Endodermal cell (in vitro differentiated cells): ENCODE measurements at regions not wholly inside any gene's neighbourhood (a gene's known extent, or its start where the extent isn't known, plus 50 kb on each side); places are given as distances from the start of the nearest gene placed in this dataset.
A peak's percentile ranks its signal among the peaks of the same experiment; 100 is the strongest.
"Not testable (repeated sequence)": the region's sequence is repeated elsewhere in the genome, so short reads cannot be mapped to it uniquely, and the experiment has no call there.

Experiments
- DNase-seq: peaks from one replicate; pipeline ENCODE4 v3.0.0-alpha.2; 2017
- H3K27ac ChIP-seq: 2 replicates; pipeline ENCODE4 v1.5.1; 2013; ENCODE audit warnings: mild to moderate bottlenecking, low read depth, low read length, moderate library complexity
- H3K27me3 ChIP-seq: 2 replicates; pipeline ENCODE4 v1.6.1; 2013; ENCODE audit warnings: mild to moderate bottlenecking, low read length, moderate library complexity; ENCODE audit not compliant: insufficient read depth, control insufficient read depth, poor library complexity, severe bottlenecking
- H3K36me3 ChIP-seq: 2 replicates; pipeline ENCODE4 v1.7.0; 2013; ENCODE audit warnings: mild to moderate bottlenecking, low read length, moderate library complexity; ENCODE audit not compliant: control insufficient read depth, insufficient read depth
- H3K4me1 ChIP-seq: one replicate; pipeline ENCODE4 v1.7.0; 2013; ENCODE audit warnings: low read length; ENCODE audit not compliant: control insufficient read depth, insufficient read depth
- H3K4me3 ChIP-seq: 2 replicates; pipeline ENCODE4 v1.5.1; 2013; ENCODE audit warnings: mild to moderate bottlenecking, low read length, moderate library complexity
- H3K9ac ChIP-seq: 2 replicates; pipeline ENCODE4 v1.6.1; 2013; ENCODE audit warnings: mild to moderate bottlenecking, low read length, moderate library complexity; ENCODE audit not compliant: poor library complexity, severe bottlenecking; ENCODE audit errors: extremely low read depth
- H3K9me3 ChIP-seq: 2 replicates; pipeline ENCODE4 v1.6.1; 2013; ENCODE audit warnings: mild to moderate bottlenecking, low read length, moderate library complexity; ENCODE audit not compliant: control insufficient read depth
- H3K27ac Mint-ChIP-seq: 2 replicates; pipeline ENCODE4 v1.8.0; 2020; ENCODE audit warnings: mixed read lengths
- H3K27me3 Mint-ChIP-seq: 2 replicates; pipeline ENCODE4 v1.8.0; 2021; ENCODE audit warnings: mild to moderate bottlenecking, mixed read lengths; ENCODE audit not compliant: insufficient read depth
- H3K36me3 Mint-ChIP-seq: 2 replicates; pipeline ENCODE4 v1.8.0; 2020; ENCODE audit warnings: low read depth, mixed read lengths
- H3K4me1 Mint-ChIP-seq: 2 replicates; pipeline ENCODE4 v1.8.0; 2020; ENCODE audit warnings: mixed read lengths
- H3K4me3 Mint-ChIP-seq: 2 replicates; pipeline ENCODE4 v1.8.0; 2020; ENCODE audit warnings: mild to moderate bottlenecking, moderate library complexity, mixed read lengths
- H3K9me3 Mint-ChIP-seq: 2 replicates; pipeline ENCODE4 v1.8.0; 2020; ENCODE audit warnings: mild to moderate bottlenecking, mixed read lengths
- WGBS, 2 experiments: methylation state at CpG; one replicate each; pipeline versions ENCODE4 v1.1.5 to v1.1.7; 2013; ENCODE audit warnings: missing lambda C conversion rate in 2 of 2, mixed read lengths in 1 of 2; ENCODE audit not compliant: insufficient coverage in 1 of 2, insufficient read length in 1 of 2; 5-methylcytosine and 5-hydroxymethylcytosine counted together
- TF ChIP-seq, protein P1 (sequence below): fragments of 200-600 bp; sonication (generic); conservative IDR thresholded peaks from 2 replicates; pipeline ENCODE4 v1.5.0; 2021; ENCODE audit warnings: antibody characterized with exemption, mild to moderate bottlenecking

- no peaks in the 10 kb centered on the region for H3K36me3 ChIP-seq
- H3K27ac ChIP-seq: no peak overlapping the region
- no peak overlapping the region for H3K4me3 ChIP-seq
- 88 to 93% methylated on average over 17 to 21 of the region's 21 CpGs for WGBS, 2 experiments
- peaks cover 15% of the 10 kb centered on the region for H3K4me1 Mint-ChIP-seq
- no peak overlapping the region for H3K9ac ChIP-seq
- no peak for DNase-seq
- TF ChIP-seq, protein P1, sequence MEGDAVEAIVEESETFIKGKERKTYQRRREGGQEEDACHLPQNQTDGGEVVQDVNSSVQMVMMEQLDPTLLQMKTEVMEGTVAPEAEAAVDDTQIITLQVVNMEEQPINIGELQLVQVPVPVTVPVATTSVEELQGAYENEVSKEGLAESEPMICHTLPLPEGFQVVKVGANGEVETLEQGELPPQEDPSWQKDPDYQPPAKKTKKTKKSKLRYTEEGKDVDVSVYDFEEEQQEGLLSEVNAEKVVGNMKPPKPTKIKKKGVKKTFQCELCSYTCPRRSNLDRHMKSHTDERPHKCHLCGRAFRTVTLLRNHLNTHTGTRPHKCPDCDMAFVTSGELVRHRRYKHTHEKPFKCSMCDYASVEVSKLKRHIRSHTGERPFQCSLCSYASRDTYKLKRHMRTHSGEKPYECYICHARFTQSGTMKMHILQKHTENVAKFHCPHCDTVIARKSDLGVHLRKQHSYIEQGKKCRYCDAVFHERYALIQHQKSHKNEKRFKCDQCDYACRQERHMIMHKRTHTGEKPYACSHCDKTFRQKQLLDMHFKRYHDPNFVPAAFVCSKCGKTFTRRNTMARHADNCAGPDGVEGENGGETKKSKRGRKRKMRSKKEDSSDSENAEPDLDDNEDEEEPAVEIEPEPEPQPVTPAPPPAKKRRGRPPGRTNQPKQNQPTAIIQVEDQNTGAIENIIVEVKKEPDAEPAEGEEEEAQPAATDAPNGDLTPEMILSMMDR: no peak
- H3K27me3 Mint-ChIP-seq: peaks cover 2% of the 10 kb centered on the region
- H3K9me3 ChIP-seq: no peaks in the 10 kb centered on the region
- H3K4me1 ChIP-seq: peaks cover 2% of the 10 kb centered on the region
- H3K36me3 Mint-ChIP-seq: no peaks in the 10 kb centered on the region
- H3K27me3 ChIP-seq: no peaks in the 10 kb centered on the region
- H3K4me3 Mint-ChIP-seq: no peak overlapping the region
- no peaks in the 10 kb centered on the region for H3K9me3 Mint-ChIP-seq
- no peak overlapping the region for H3K27ac Mint-ChIP-seq
Measured at GRCh38 chr1:4177425-4178150, 277.5 kb upstream of the C1orf174 start.

DNA sequence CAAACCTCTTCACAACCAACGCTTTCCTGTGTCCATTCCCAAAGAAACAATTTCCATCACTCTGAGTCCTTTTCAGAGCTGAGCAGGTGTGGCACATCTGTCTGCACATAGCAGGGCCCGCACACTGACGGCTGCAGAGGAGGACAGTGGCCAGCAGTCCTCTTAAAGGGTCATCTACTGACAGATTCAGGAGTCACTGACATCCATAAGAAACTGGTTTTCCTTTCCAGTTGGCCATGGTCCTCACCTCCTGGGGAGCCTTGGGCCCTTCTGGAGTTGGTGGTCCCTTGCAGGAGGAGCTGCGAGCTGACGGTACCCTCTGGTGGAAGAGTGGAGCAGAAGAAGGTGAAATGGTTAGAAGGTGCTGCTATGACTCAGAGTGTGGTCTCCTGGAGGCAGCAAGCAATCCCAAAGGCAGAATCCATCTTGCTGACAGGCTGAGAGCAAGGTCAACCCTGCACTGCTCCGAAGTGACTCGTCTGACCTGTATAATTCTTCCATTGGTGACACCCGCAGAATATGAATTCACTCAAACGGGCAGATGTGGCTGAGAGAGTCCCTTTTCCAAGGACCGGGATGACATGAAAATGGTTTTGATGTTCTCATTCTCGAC is 278.5 kb upstream of the C1orf174 start:
- H3K27me3 Mint-ChIP-seq: no peaks in the 10 kb centered on the region
- WGBS, 2 experiments: 87 to 89% methylated on average over 8 to 11 of the region's 11 CpGs
- H3K36me3 Mint-ChIP-seq: no peaks in the 10 kb centered on the region

DNA sequence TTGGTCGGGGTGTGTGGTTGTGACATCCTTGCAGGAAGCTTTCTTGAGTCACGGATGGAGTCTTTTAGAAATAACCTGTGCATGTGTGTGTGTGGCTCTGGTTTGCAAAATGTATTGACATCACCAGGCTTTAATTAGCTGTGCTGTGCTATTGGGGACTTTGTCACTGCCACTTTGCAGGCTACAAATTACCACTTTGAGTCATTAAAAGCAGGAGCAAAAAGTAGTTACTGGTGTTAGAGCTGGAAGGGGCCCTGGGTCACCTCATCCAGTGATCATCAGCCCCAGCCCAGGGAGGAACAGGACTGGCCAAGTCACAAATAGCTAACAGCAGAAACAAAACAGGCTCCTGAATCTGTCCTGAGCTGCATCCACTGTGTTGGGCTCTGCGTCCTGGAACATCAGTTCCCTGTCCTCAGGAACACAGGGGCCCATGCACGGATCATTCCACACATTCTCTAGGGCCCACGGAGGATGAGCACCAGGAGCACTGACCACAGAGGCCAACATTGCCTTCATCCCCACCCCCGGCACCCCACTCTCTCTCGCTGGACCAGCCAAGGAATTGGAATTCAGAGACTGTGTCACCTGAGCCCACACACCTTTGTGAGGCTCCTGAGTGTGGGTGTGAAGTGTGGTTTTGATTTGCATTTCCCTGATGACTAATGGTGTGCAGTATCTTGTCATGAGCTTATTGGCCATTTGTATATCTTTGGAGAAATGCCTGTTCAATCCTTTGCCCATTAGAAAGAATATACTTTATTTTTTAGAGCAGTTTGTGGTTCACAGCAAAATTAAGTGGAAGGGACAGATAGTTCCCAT is 280.1 kb upstream of the C1orf174 start:
- Mint-ChIP-seq H3K27me3 (no peaks in the 10 kb centered on the region), H3K9me3 (no peaks in the 10 kb centered on the region), H3K4me3 (no peak overlapping the region), H3K4me1 (peaks cover 9% of the 10 kb centered on the region), H3K27ac (no peak overlapping the region), H3K36me3 (no peaks in the 10 kb centered on the region)
- Histone ChIP-seq H3K27me3 (no peaks in the 10 kb centered on the region), H3K4me1 (peaks cover 2% of the 10 kb centered on the region), H3K36me3 (no peaks in the 10 kb centered on the region), H3K4me3 (no peak overlapping the region), H3K27ac (no peak overlapping the region), H3K9ac (no peak overlapping the region), H3K9me3 (no peaks in the 10 kb centered on the region)
- TF ChIP-seq, protein P1: no peak
- DNase-seq: no peak
- WGBS, 2 experiments: 94 to 100% methylated on average over 3 to 7 of the region's 7 CpGs

More for the DNA sequence above, 278.5 kb upstream of the C1orf174 start:
- Histone ChIP-seq H3K4me3 (no peak overlapping the region), H3K9ac (no peak overlapping the region), H3K4me1 (peaks cover 2% of the 10 kb centered on the region), H3K27me3 (no peaks in the 10 kb centered on the region), H3K36me3 (no peaks in the 10 kb centered on the region), H3K27ac (no peak overlapping the region), H3K9me3 (no peaks in the 10 kb centered on the region)
- Mint-ChIP-seq H3K27ac (no peak overlapping the region), H3K4me1 (peaks cover 9% of the 10 kb centered on the region), H3K9me3 (no peaks in the 10 kb centered on the region), H3K4me3 (no peak overlapping the region)
- TF ChIP-seq, protein P1: peak; percentile 39
- DNase-seq: no peak

DNA sequence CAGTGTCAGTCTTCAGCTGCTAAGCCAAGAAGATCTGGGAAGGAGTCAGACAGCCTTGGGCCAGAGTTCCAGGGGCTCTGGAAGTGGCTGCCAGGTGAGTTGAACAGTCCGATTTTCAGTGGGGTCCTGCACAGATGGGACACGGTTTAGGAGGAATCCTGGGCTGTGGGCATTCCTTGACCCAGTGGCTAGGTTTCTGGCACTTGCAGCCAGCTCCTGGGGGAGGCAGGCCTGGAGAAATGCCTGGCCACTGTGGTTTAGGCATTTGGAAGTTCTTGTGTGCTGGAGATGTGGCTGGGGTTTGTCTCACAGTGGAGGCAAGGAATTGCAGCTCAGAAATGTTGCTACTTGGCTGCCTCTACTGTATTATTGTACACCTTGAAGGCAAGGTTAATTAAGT is 286.4 kb upstream of the C1orf174 start:
- H3K9me3 Mint-ChIP-seq: peaks cover 33% of the 10 kb centered on the region
- WGBS, 2 experiments: 93% methylated on average over 2 of the region's 2 CpGs; no CpG with 5 or more reads in 1 of the 2 experiments
- H3K4me1 Mint-ChIP-seq, H3K27me3 Mint-ChIP-seq, H3K4me3 ChIP-seq, H3K9ac ChIP-seq, H3K27ac ChIP-seq, DNase-seq, H3K36me3 ChIP-seq, H3K27ac Mint-ChIP-seq, H3K9me3 ChIP-seq, H3K4me3 Mint-ChIP-seq, H3K36me3 Mint-ChIP-seq, H3K4me1 ChIP-seq, H3K27me3 ChIP-seq: not testable (repeated sequence)
